GM12892 (cell line): ENCODE measurements at regions not wholly inside any gene's neighbourhood (a gene's known extent, or its start where the extent isn't known, plus 50 kb on each side); places are given as distances from the start of the nearest gene placed in this dataset.

Experiments used
- POLR2A ChIP-seq: IDR thresholded peaks from 2 replicates; pipeline ENCODE4 v1.6.1; 2011; ENCODE audit warnings: low read depth, low read length, control low read depth
- POLR2AphosphoS5 ChIP-seq: IDR thresholded peaks from 2 replicates; pipeline ENCODE4 v1.6.1; 2011; ENCODE audit warnings: low read depth, low read length, control low read depth
- TAF1 ChIP-seq: IDR thresholded peaks from 2 replicates; pipeline ENCODE4 v1.6.1; 2011; ENCODE audit warnings: low read depth, mild to moderate bottlenecking, control low read depth, low read length, borderline replicate concordance

DNA sequence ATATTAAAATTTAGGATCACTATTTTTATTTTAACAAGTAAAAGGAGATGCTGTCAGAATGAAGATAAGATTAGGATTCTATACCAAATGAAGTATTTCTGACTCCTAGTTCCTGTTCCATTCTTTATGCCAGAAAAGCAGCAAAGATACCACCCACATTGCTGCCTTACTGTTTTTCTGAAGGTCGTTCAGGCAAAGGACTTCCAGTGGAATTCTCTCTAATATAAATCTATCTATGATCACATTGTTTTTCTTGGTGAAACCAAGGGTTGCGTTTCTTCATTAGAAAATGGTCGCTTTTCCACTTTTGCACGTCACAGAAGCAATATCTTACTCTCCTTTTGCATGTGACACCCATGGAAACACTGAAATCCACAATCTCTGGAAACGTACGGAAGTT, 594.8 kb upstream of the ADGRL2 start:
- no peak for TF ChIP-seq POLR2A
- no peak for TF ChIP-seq TAF1
- no peak for TF ChIP-seq POLR2AphosphoS5
